Calu3 (cell line): ENCODE measurements at regions not wholly inside any gene's neighbourhood (a gene's known extent, or its start where the extent isn't known, plus 50 kb on each side); places are given as distances from the start of the nearest gene placed in this dataset.

Experiments
- BruUV-seq: library from RNA; stranded (reverse); fragments of 400-500 nt; replicated peaks from 2 replicates; lab custom pipeline; 2021; lab: Mats Ljungman, UMichigan
- CTCF ChIA-PET: fragments of 300-600 bp; sonication (Branson Sonifier 250); formaldehyde crosslinking; loops from one replicate; lab custom pipeline; 2022; ENCODE audit warnings: antibody characterized with exemption; lab: Charles Lee
- DNase-seq: peaks from one replicate; pipeline ENCODE4 v3.0.0; 2022
- H3K27ac Mint-ChIP-seq: one replicate; pipeline ENCODE4 v1.8.0; 2022; ENCODE audit warnings: mixed read lengths; ENCODE audit not compliant: unreplicated experiment
- H3K27me3 Mint-ChIP-seq: one replicate; pipeline ENCODE4 v1.8.0; 2022; ENCODE audit warnings: mixed read lengths; ENCODE audit not compliant: unreplicated experiment
- H3K36me3 Mint-ChIP-seq: one replicate; pipeline ENCODE4 v1.8.0; 2022; ENCODE audit warnings: mild to moderate bottlenecking, moderate library complexity, mixed read lengths; ENCODE audit not compliant: insufficient read depth, unreplicated experiment
- H3K4me1 Mint-ChIP-seq: one replicate; pipeline ENCODE4 v1.8.0; 2022; ENCODE audit warnings: mild to moderate bottlenecking, low read depth, mixed read lengths; ENCODE audit not compliant: unreplicated experiment
- H3K4me3 Mint-ChIP-seq: one replicate; pipeline ENCODE4 v1.8.0; 2022; ENCODE audit warnings: mild to moderate bottlenecking, low read depth, moderate library complexity, mixed read lengths; ENCODE audit not compliant: unreplicated experiment
- H3K9me3 Mint-ChIP-seq: one replicate; pipeline ENCODE4 v1.8.0; 2022; ENCODE audit warnings: low read depth, mixed read lengths; ENCODE audit not compliant: unreplicated experiment
- CTCF ChIP-seq: fragments of 200-600 bp; IDR thresholded peaks from one replicate; pipeline ENCODE4 v1.8.0; 2022; ENCODE audit warnings: antibody characterized with exemption; ENCODE audit not compliant: unreplicated experiment
- intact Hi-C: fragments of 100-400 bp; cut with micrococcal nuclease; formaldehyde crosslinking; loops from one replicate; pipeline ENCODE4 v1.10.0; 2022; ENCODE audit not compliant: unreplicated experiment

GRCh38 chr13:109383683-109384082, 402.7 kb downstream of the IRS2 start:
- Mint-ChIP-seq H3K27me3 (no peaks in the 10 kb centered on the region), H3K4me3 (no peak overlapping the region), H3K9me3 (peaks cover 2% of the 10 kb centered on the region), H3K36me3 (no peaks in the 10 kb centered on the region), H3K27ac (no peak overlapping the region), H3K4me1 (no peaks in the 10 kb centered on the region)
- intact Hi-C loops: no loop called here
- no peak for TF ChIP-seq CTCF
- CTCF ChIA-PET: no interaction called here
- no TSS peak for BruUV-seq
- DNase-seq: no peak

- Mint-ChIP-seq H3K27ac (no peak overlapping the region), H3K36me3 (no peaks in the 10 kb centered on the region), H3K27me3 (no peaks in the 10 kb centered on the region), H3K4me1 (no peaks in the 10 kb centered on the region), H3K9me3 (peaks cover 2% of the 10 kb centered on the region), H3K4me3 (no peak overlapping the region)
- no TSS peak for BruUV-seq
- TF ChIP-seq CTCF: no peak
- DNase-seq: no peak
- CTCF ChIA-PET: no interaction called here
- intact Hi-C loops: no loop called here
These were observed 404.7 kb downstream of the IRS2 start for GRCh38 chr13:109381546-109382180.

DNA sequence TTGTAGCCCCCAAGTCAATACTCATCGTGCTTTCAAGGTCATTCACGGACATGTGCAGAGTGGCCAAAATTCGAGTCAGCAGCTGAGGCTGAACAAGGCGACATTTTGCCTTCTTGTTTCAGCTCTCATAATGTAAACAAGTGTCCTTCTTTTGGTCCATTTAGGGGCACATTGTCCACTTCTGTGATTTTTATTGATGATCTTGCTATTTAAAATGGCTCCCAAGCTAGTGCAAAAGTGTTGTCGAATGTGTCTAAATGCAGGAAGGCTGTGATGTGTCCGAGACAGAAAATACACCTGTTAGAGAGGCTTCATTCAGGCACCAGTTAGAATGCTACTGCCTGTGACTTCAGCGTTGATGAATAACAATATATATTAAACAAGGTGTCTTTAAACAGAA, 405.9 kb downstream of the IRS2 start:
- no TSS peak for BruUV-seq
- Mint-ChIP-seq H3K9me3 (peaks cover 2% of the 10 kb centered on the region), H3K36me3 (no peaks in the 10 kb centered on the region), H3K4me3 (no peak overlapping the region), H3K27ac (no peak overlapping the region), H3K4me1 (no peaks in the 10 kb centered on the region), H3K27me3 (no peaks in the 10 kb centered on the region)
- no peak for DNase-seq
- intact Hi-C loops: no loop called here
- no peak for TF ChIP-seq CTCF
- CTCF ChIA-PET: no interaction called here

GRCh38 chr13:109379930-109380329, 406.5 kb downstream of the IRS2 start:
- Mint-ChIP-seq H3K36me3 (no peaks in the 10 kb centered on the region), H3K27me3 (no peaks in the 10 kb centered on the region), H3K4me1 (no peaks in the 10 kb centered on the region), H3K4me3 (no peak overlapping the region), H3K9me3 (peaks cover 2% of the 10 kb centered on the region), H3K27ac (no peak overlapping the region)
- intact Hi-C loops: no loop called here
- no peak for DNase-seq
- no TSS peak for BruUV-seq
- CTCF ChIA-PET: no interaction called here
- TF ChIP-seq CTCF: no peak
